Brain microvascular endothelial cell (primary cell): ENCODE measurements at regions not wholly inside any gene's neighbourhood (a gene's known extent, or its start where the extent isn't known, plus 50 kb on each side); places are given as distances from the start of the nearest gene placed in this dataset.

Experiments used
- DNase-seq: peaks from one replicate; pipeline ENCODE4 v3.0.0-alpha.2; 2020
- H3K27ac ChIP-seq: fragments of 250-450 bp; sonication (Bioruptor Pico); 2 replicates; pipeline ENCODE4 v1.5.1; 2020; ENCODE audit warnings: mild to moderate bottlenecking, moderate library complexity
- H3K27me3 ChIP-seq: fragments of 250-450 bp; sonication (Bioruptor Pico); replicated peaks from 2 replicates; pipeline ENCODE4 v1.5.1; 2020; ENCODE audit warnings: mild to moderate bottlenecking
- H3K36me3 ChIP-seq: fragments of 250-450 bp; sonication (Bioruptor Pico); replicated peaks from 2 replicates; pipeline ENCODE4 v1.5.1; 2020; ENCODE audit warnings: mild to moderate bottlenecking
- H3K4me3 ChIP-seq: 2 replicates; pipeline ENCODE4 v1.5.1; 2011; ENCODE audit warnings: low read depth, mild to moderate bottlenecking, control low read depth, low read length, moderate library complexity
- CTCF ChIP-seq: IDR thresholded peaks from 2 replicates; pipeline ENCODE4 v1.5.1; 2011; ENCODE audit warnings: low read depth, mild to moderate bottlenecking, moderate library complexity, low read length, control low read depth, inconsistent platforms; ENCODE audit errors: missing control alignments
- in situ Hi-C: cut with HindIII; loops from 2 replicates; pipeline ENCODE4 v1.10.0; 2017; ENCODE audit warnings: low sequenced_read_pairs, low pct_ligation_motif_present

GRCh38 chr2:2530334-2530733, 199.3 kb upstream of the MYT1L start:
- no peak for TF ChIP-seq CTCF
- DNase-seq, result no peak
- in situ Hi-C loops, result no loop called here
- no peaks in the 10 kb centered on the region for H3K27me3 ChIP-seq
- no peak overlapping the region for H3K27ac ChIP-seq
- H3K4me3 ChIP-seq, result no peak overlapping the region
- H3K36me3 ChIP-seq, result no peaks in the 10 kb centered on the region

- no peak overlapping the region for H3K27ac ChIP-seq
- in situ Hi-C loops, result no loop called here
- no peaks in the 10 kb centered on the region for H3K27me3 ChIP-seq
- H3K36me3 ChIP-seq, result no peaks in the 10 kb centered on the region
- no peak for TF ChIP-seq CTCF
- no peak overlapping the region for H3K4me3 ChIP-seq
- no peak for DNase-seq
Measured at GRCh38 chr2:2528846-2529245, 197.8 kb upstream of the MYT1L start.

- in situ Hi-C loops, result no loop called here
- no peaks in the 10 kb centered on the region for H3K36me3 ChIP-seq
Measured at GRCh38 chr2:2527148-2527547, 196.1 kb upstream of the MYT1L start.

GRCh38 chr2:2524348-2524941, 193.4 kb upstream of the MYT1L start:
- no peaks in the 10 kb centered on the region for H3K36me3 ChIP-seq
- no peak overlapping the region for H3K27ac ChIP-seq
- no peak for DNase-seq
- in situ Hi-C loops, result no loop called here
- TF ChIP-seq CTCF, result no peak
- H3K27me3 ChIP-seq, result no peaks in the 10 kb centered on the region
- no peak overlapping the region for H3K4me3 ChIP-seq

More at GRCh38 chr2:2527148-2527547, 196.1 kb upstream of the MYT1L start:
- Histone ChIP-seq H3K27me3 (no peaks in the 10 kb centered on the region), H3K4me3 (no peak overlapping the region), H3K27ac (no peak overlapping the region)
- DNase-seq, result no peak
- TF ChIP-seq CTCF, result no peak

GRCh38 chr2:2523461-2524347, 192.6 kb upstream of the MYT1L start:
- no peak overlapping the region for H3K4me3 ChIP-seq
- in situ Hi-C loops, result no loop called here
- H3K27ac ChIP-seq, result no peak overlapping the region
- no peaks in the 10 kb centered on the region for H3K27me3 ChIP-seq
- no peak for TF ChIP-seq CTCF
- no peaks in the 10 kb centered on the region for H3K36me3 ChIP-seq
- no peak for DNase-seq
